K562 (cell line): ENCODE measurements at regions not wholly inside any gene's neighbourhood (a gene's known extent, or its start where the extent isn't known, plus 50 kb on each side); places are given as distances from the start of the nearest gene placed in this dataset.

Experiments
- ATAC-seq: fragments of 200-7000 bp; cut with Tn5 transposase; 3 replicates; pipeline ENCODE4 v1.9.1; 2020; ENCODE audit warnings: moderate library complexity
- BruUV-seq: library from RNA; stranded (reverse); fragments of 400-500 nt; replicated peaks from 2 replicates; lab custom pipeline; 2021; lab: Mats Ljungman, UMichigan
- CTCF ChIA-PET: fragments of 300-600 bp; formaldehyde crosslinking; extraction: SDS; loops from one replicate; lab custom pipeline; 2021; ENCODE audit warnings: low intra/inter-chr PET ratio; lab: Yijun Ruan, JAX
- POLR2A ChIA-PET: fragments of 300-600, 350-650 bp; sonication (Branson Sonifier 250); formaldehyde crosslinking; extraction: SDS; loops from one replicate; lab custom pipeline; 2021; ENCODE audit warnings: antibody characterized with exemption, inconsistent platforms; lab: Yijun Ruan, JAX
- DNase-seq, 4 experiments: peaks; one replicate each; pipeline versions ENCODE4 v3.0.0 to v3.0.0-alpha.2; 2011 to 2018; ENCODE audit warnings: low spot score in 3 of 4, mixed read lengths in 3 of 4; ENCODE audit errors: extremely low read depth in 1 of 4
- FAIRE-seq: peaks from 2 replicates; lab custom pipeline; 2011; peaks lifted over from hg19 to GRCh38; lab: Jason Lieb, UNC
- H2AFZ ChIP-seq: 2 replicates; pipeline ENCODE4 v1.6.0; 2011; ENCODE audit warnings: low read depth, low read length, control low read depth, inconsistent platforms
- H3K27ac ChIP-seq: fragments of 200-600 bp; 3 replicates; pipeline ENCODE4 v1.8.0; 2011; ENCODE audit warnings: low read depth, mild to moderate bottlenecking, control low read depth, inconsistent platforms, low read length, moderate library complexity, mixed read lengths; ENCODE audit errors: extremely low read depth
- H3K27me3 ChIP-seq, 2 experiments: fragments of 300-600 bp in 1 of 2; 2 replicates in 1 of 2; 3 replicates in 1 of 2; pipeline versions ENCODE4 v1.6.0 to v1.8.0; 2011; ENCODE audit warnings: inconsistent platforms in 2 of 2, low read length in 2 of 2, mild to moderate bottlenecking in 1 of 2, mixed read lengths in 1 of 2, moderate library complexity in 1 of 2; ENCODE audit not compliant: control insufficient read depth in 2 of 2, insufficient read depth in 2 of 2
- H3K36me3 ChIP-seq: fragments of 300-600 bp; 3 replicates; pipeline ENCODE4 v1.8.0; 2011; ENCODE audit warnings: mild to moderate bottlenecking, low read length, inconsistent platforms; ENCODE audit not compliant: control insufficient read depth, insufficient read depth
- H3K4me1 ChIP-seq, 2 experiments: fragments of 200-600 bp in 1 of 2; replicated peaks in 1 of 2; 2 replicates in 1 of 2; 3 replicates in 1 of 2; pipeline versions ENCODE4 v1.5.1 to v1.8.0; 2011; ENCODE audit warnings: inconsistent platforms in 2 of 2, low read length in 2 of 2, mild to moderate bottlenecking in 1 of 2, mixed read lengths in 1 of 2, moderate library complexity in 1 of 2; ENCODE audit not compliant: control insufficient read depth in 2 of 2, insufficient read depth in 2 of 2
- H3K4me2 ChIP-seq: 2 replicates; pipeline ENCODE4 v1.6.1; 2011; ENCODE audit warnings: low read length, control low read depth, inconsistent platforms, mixed read lengths; ENCODE audit not compliant: insufficient read depth
- H3K4me3 ChIP-seq: fragments of 200-600 bp; sonication (generic), shearing (Covaris generic); 2 replicates; pipeline ENCODE4 v1.5.1; 2016; ENCODE audit warnings: control low read depth, inconsistent platforms
- H3K79me2 ChIP-seq: fragments of 200-600 bp; 3 replicates; pipeline ENCODE4 v1.8.0; 2011; ENCODE audit warnings: low read length, inconsistent platforms; ENCODE audit not compliant: control insufficient read depth, insufficient read depth
- H3K9ac ChIP-seq, 2 experiments: 2 replicates each; pipeline versions ENCODE4 v1.6.0 to v1.6.1; 2011; ENCODE audit warnings: low read depth in 2 of 2, low read length in 2 of 2, control low read depth in 1 of 2, inconsistent platforms in 1 of 2, mild to moderate bottlenecking in 1 of 2, mixed read lengths in 1 of 2; ENCODE audit not compliant: insufficient read depth in 1 of 2
- H3K9me1 ChIP-seq: one replicate; pipeline ENCODE4 v1.6.0; 2011; ENCODE audit warnings: inconsistent platforms, mild to moderate bottlenecking, low read length, moderate library complexity; ENCODE audit not compliant: control insufficient read depth, insufficient read depth
- H3K9me3 ChIP-seq: replicated peaks from 2 replicates; pipeline ENCODE4 v1.5.1; 2011; ENCODE audit warnings: low read depth, low read length, inconsistent platforms; ENCODE audit not compliant: control insufficient read depth, insufficient read depth
- H4K20me1 ChIP-seq: replicated peaks from 2 replicates; pipeline ENCODE4 v1.6.1; 2011; ENCODE audit warnings: low read length, inconsistent platforms, mixed read lengths; ENCODE audit not compliant: control insufficient read depth, insufficient read depth
- BHLHE40 ChIP-seq: IDR thresholded peaks from 2 replicates; pipeline ENCODE4 v1.6.1; 2011; ENCODE audit warnings: low read length, improper control_type of control experiment
- HMGXB4 ChIP-seq: sonication (generic); formaldehyde crosslinking; IDR thresholded peaks from 2 replicates; pipeline ENCODE4 v1.8.1; 2023; ENCODE audit warnings: mild to moderate bottlenecking, missing genetic modification reagents
- RBM39 ChIP-seq: fragments of 200-400 bp; formaldehyde crosslinking; optimal IDR thresholded peaks from 2 replicates; pipeline ENCODE3; 2018; ENCODE audit warnings: low read depth, low read length
- YBX1 ChIP-seq: fragments of 450-650 bp; IDR thresholded peaks from 2 replicates; pipeline ENCODE4 v1.7.1; 2016; ENCODE audit warnings: mild to moderate bottlenecking
- WGBS: fragments of 100-300 bp; shearing (Covaris generic); methylation state at CpG from one replicate; pipeline ENCODE4 v1.1.6; 2016; ENCODE audit warnings: low coverage, mixed read lengths; ENCODE audit not compliant: insufficient coverage; ENCODE audit errors: missing lambda C conversion rate; 5-methylcytosine and 5-hydroxymethylcytosine counted together
- in situ Hi-C: fragments of 300-500 bp; cut with MboI; formaldehyde crosslinking; loops from 4 replicates; pipeline ENCODE4 v1.15.0; 2018; ENCODE audit warnings: inconsistent platforms, mixed read lengths
- intact Hi-C: fragments of 100-400 bp; cut with micrococcal nuclease; formaldehyde crosslinking; loops from 2 replicates; pipeline ENCODE4 v1.14.2; 2022
- TF ChIP-seq, protein P1 (sequence below): sonication (generic); formaldehyde crosslinking; IDR thresholded peaks from 2 replicates; pipeline ENCODE4 v1.8.0; 2022; ENCODE audit warnings: mild to moderate bottlenecking, missing genetic modification reagents
- TF ChIP-seq, protein P2 (sequence below): fragments of 250-450 bp; sonication (Bioruptor Pico); IDR thresholded peaks from 2 replicates; pipeline ENCODE4 v1.6.1; 2021; ENCODE audit warnings: mild to moderate bottlenecking
- TF ChIP-seq, protein P3 (sequence below): fragments of 450-650 bp; formaldehyde crosslinking; IDR thresholded peaks from 2 replicates; pipeline ENCODE4 v1.4.0; 2020; ENCODE audit warnings: mild to moderate bottlenecking, moderate library complexity

- Histone ChIP-seq H3K4me1 (peaks cover 0 to 4% of the 10 kb centered on the region in 2 experiments; a peak in 1 of 5 replicates), H3K4me3 (no peak overlapping the region), H2AFZ (peak overlapping the region; percentile 21; the same call in 1 of the 2 replicates), H3K4me2 (no peak overlapping the region), H3K9ac (peak overlapping the region in 1 of 2 experiments; percentile 53; a peak in 1 of 4 replicates), H3K36me3 (no peaks in the 10 kb centered on the region), H3K27ac (no peak overlapping the region), H3K79me2 (no peaks in the 10 kb centered on the region), H3K27me3 (peaks cover 2% of the 10 kb centered on the region in 2 experiments; a peak in 4 of 5 replicates), H4K20me1 (no peaks in the 10 kb centered on the region), H3K9me3 (no peaks in the 10 kb centered on the region), H3K9me1 (no peaks in the 10 kb centered on the region)
- ChIA-PET POLR2A (interaction anchor here (1.0 kb wide), 1 partner anchor 723 kb away, joined by 3 read pairs; no protein-coding TSS in a partner anchor), CTCF (interaction anchor here (1.1 to 1.4 kb wide), 2 partner anchors 528 to 729 kb away, joined by 4 read pairs; no protein-coding TSS in a partner anchor)
- intact Hi-C loops: loop anchor here (2.0 kb wide), 1 partner anchor 719 kb away; no protein-coding TSS in a partner anchor
- DNase-seq (no peak), FAIRE-seq (no peak), ATAC-seq (no peak; the same call in 2 of the 3 replicates)
- in situ Hi-C loops: no loop called here
- WGBS: 17% methylated on average over 11 of the region's 11 CpGs
- TF ChIP-seq YBX1 (no peak), BHLHE40 (peak; percentile 7; the same call in 1 of the 2 replicates)
- no TSS peak for BruUV-seq
Measured at GRCh38 chr2:158025255-158025996, 76.2 kb upstream of the UPP2 start.

GRCh38 chr2:158024288-158024898, 77.3 kb upstream of the UPP2 start:
- in situ Hi-C loops (loop anchor here (25.0 kb wide), 1 partner anchor 687 kb away; the partner anchor contains the start of gene ERMN), intact Hi-C loops (loop anchor here (1.0 to 2.0 kb wide), 2 partner anchors 720 to 730 kb away; no protein-coding TSS in a partner anchor)
- peak; percentile 90 for ATAC-seq
- Histone ChIP-seq H3K4me1 (peaks cover 0 to 4% of the 10 kb centered on the region in 2 experiments; a peak in 1 of 5 replicates), H3K9me1 (no peaks in the 10 kb centered on the region), H3K36me3 (no peaks in the 10 kb centered on the region), H2AFZ (no peak overlapping the region), H3K9me3 (no peaks in the 10 kb centered on the region), H4K20me1 (no peaks in the 10 kb centered on the region), H3K27me3 (peaks cover 2 to 6% of the 10 kb centered on the region in 2 experiments; a peak in 4 of 5 replicates), H3K79me2 (no peaks in the 10 kb centered on the region), H3K4me2 (no peak overlapping the region), H3K9ac (no peak overlapping the region), H3K4me3 (no peak overlapping the region), H3K27ac (no peak overlapping the region)
- POLR2A ChIA-PET: interaction anchor here (0.6 to 1.5 kb wide), 5 partner anchors 9 to 1195 kb away, joined by 3 to 5 read pairs (median 4); no protein-coding TSS in a partner anchor
- DNase-seq: peak; percentile 56 to 78 (median 64)
- no TSS peak for BruUV-seq
- peak; percentile 92 for FAIRE-seq
- 0% methylated on average over 4 of the region's 4 CpGs for WGBS
- CTCF ChIA-PET: interaction anchor here (0.8 to 1.8 kb wide), 5 partner anchors 9 to 730 kb away, joined by 4 to 9 read pairs (median 5); no protein-coding TSS in a partner anchor
- TF ChIP-seq HMGXB4: no peak
- TF ChIP-seq RBM39: no peak
- TF ChIP-seq, protein P1, sequence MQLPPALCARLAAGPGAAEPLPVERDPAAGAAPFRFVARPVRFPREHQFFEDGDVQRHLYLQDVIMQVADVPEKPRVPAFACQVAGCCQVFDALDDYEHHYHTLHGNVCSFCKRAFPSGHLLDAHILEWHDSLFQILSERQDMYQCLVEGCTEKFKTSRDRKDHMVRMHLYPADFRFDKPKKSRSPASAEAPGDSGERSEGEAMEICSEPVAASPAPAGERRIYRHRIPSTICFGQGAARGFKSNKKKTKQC (CRISPR knock-in tag): no peak
- TF ChIP-seq, protein P2, sequence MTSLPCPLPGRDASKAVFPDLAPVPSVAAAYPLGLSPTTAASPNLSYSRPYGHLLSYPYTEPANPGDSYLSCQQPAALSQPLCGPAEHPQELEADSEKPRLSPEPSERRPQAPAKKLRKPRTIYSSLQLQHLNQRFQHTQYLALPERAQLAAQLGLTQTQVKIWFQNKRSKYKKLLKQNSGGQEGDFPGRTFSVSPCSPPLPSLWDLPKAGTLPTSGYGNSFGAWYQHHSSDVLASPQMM: no peak
- TF ChIP-seq, protein P3, sequence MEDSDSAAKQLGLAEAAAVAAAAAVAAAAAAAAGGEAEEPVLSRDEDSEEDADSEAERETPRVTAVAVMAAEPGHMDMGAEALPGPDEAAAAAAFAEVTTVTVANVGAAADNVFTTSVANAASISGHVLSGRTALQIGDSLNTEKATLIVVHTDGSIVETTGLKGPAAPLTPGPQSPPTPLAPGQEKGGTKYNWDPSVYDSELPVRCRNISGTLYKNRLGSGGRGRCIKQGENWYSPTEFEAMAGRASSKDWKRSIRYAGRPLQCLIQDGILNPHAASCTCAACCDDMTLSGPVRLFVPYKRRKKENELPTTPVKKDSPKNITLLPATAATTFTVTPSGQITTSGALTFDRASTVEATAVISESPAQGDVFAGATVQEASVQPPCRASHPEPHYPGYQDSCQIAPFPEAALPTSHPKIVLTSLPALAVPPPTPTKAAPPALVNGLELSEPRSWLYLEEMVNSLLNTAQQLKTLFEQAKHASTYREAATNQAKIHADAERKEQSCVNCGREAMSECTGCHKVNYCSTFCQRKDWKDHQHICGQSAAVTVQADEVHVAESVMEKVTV: peak; percentile 57
